GM12864 (cell line): ENCODE measurements at regions not wholly inside any gene's neighbourhood (a gene's known extent, or its start where the extent isn't known, plus 50 kb on each side); places are given as distances from the start of the nearest gene placed in this dataset.

Experiments used
- DNase-seq: peaks from one replicate; pipeline ENCODE4 v3.0.0-alpha.2; 2011; ENCODE audit warnings: low read depth
- H3K4me3 ChIP-seq: 2 replicates; pipeline ENCODE4 v1.5.1; 2011; ENCODE audit warnings: mild to moderate bottlenecking, low read depth, low read length, control low read depth
- TF ChIP-seq, protein P1 (sequence below): IDR thresholded peaks from 2 replicates; pipeline ENCODE4 v1.5.1; 2011; ENCODE audit warnings: low read depth, mild to moderate bottlenecking, moderate library complexity, low read length, control low read depth, inconsistent platforms; ENCODE audit errors: missing control alignments

- TF ChIP-seq, protein P1, sequence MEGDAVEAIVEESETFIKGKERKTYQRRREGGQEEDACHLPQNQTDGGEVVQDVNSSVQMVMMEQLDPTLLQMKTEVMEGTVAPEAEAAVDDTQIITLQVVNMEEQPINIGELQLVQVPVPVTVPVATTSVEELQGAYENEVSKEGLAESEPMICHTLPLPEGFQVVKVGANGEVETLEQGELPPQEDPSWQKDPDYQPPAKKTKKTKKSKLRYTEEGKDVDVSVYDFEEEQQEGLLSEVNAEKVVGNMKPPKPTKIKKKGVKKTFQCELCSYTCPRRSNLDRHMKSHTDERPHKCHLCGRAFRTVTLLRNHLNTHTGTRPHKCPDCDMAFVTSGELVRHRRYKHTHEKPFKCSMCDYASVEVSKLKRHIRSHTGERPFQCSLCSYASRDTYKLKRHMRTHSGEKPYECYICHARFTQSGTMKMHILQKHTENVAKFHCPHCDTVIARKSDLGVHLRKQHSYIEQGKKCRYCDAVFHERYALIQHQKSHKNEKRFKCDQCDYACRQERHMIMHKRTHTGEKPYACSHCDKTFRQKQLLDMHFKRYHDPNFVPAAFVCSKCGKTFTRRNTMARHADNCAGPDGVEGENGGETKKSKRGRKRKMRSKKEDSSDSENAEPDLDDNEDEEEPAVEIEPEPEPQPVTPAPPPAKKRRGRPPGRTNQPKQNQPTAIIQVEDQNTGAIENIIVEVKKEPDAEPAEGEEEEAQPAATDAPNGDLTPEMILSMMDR = no peak
- no peak overlapping the region for H3K4me3 ChIP-seq
Observed at GRCh38 chr21:26707246-26707645, 134.2 kb upstream of the CYYR1 start.

GRCh38 chr21:26698416-26698815 is 125.3 kb upstream of the CYYR1 start:
- H3K4me3 ChIP-seq = no peak overlapping the region
- DNase-seq = no peak
- TF ChIP-seq, protein P1 = no peak

More at GRCh38 chr21:26707246-26707645, 134.2 kb upstream of the CYYR1 start:
- DNase-seq = no peak

GRCh38 chr21:26691416-26691815 is 118.3 kb upstream of the CYYR1 start:
- no peak for DNase-seq
- H3K4me3 ChIP-seq = no peak overlapping the region
- TF ChIP-seq, protein P1 = no peak

DNA sequence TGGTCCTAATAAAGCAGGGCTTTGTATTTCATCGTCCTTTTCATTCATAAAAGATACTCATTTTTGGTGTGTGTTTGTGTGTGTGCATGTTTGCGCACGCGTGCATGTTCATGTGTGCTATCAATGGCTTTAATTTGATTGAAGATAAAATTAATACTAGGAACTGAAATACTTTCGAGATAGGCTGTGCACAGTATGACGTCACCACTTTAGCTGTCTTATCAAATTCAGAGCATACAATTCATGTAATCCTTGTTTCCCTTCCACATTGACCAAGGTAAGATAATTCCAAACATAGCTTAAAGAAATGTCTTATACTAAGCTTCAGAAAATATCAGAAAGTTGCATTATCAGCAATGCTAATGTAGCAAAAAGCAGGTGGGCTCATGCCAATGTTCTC is 113.6 kb upstream of the CYYR1 start:
- no peak overlapping the region for H3K4me3 ChIP-seq
- DNase-seq = no peak
- TF ChIP-seq, protein P1 = no peak

GRCh38 chr21:26686278-26686677 is 113.2 kb upstream of the CYYR1 start:
- TF ChIP-seq, protein P1 = no peak
- H3K4me3 ChIP-seq = no peak overlapping the region

DNA sequence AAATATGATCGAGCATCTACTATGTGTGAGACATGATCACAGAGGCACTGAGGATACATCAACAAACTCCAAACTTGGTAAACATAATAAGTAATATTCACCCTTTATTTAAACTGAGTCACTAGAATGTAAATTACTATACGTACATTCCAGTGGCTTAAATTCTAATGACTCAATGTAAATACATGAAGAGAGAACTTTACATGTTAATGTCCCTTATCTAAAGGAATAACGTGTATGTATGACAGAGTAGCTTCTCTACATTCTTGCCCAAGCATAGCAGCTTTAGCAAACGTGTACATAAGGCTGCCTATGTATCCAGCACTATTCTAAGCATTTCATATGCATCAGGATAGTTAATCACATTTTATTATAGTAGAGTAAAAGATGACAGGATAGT is 111.8 kb upstream of the CYYR1 start:
- TF ChIP-seq, protein P1 = no peak
- DNase-seq = no peak
- H3K4me3 ChIP-seq = no peak overlapping the region

More at GRCh38 chr21:26686278-26686677, 113.2 kb upstream of the CYYR1 start:
- no peak for DNase-seq

DNA sequence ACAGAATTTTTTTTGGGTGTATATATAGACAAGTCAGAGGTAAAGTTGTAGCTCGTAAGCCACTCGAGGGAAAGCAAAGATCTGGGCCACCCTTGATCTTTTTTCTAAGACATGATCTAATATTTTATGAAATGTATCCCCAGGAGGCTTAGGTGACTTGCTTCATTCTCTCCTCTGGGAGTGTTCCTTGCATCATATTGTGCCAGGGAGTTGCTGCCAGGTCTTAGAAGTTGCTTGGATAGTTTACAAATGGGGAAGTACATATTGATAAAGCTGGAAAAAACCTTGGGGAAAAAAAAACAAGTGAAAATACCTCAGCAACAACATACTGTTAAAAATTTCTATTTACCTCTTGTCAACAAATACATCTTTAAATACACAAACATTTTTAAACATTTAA is 110.9 kb upstream of the CYYR1 start:
- H3K4me3 ChIP-seq = no peak overlapping the region
- TF ChIP-seq, protein P1 = no peak
- DNase-seq = no peak
